Inferior parietal cortex (tissue), 1 donor: ENCODE measurements at regions not wholly inside any gene's neighbourhood (a gene's known extent, or its start where the extent isn't known, plus 50 kb on each side); places are given as distances from the start of the nearest gene placed in this dataset.

Source experiments
- DNase-seq: peaks from one replicate; pipeline ENCODE4 v3.0.0-alpha.2; 2016; ENCODE audit errors: extremely low spot score

GRCh38 chr2:173588931-173589369, 234.3 kb downstream of the CDCA7 start:
- DNase-seq = no peak

- DNase-seq = no peak
These were observed 235.1 kb downstream of the CDCA7 start for GRCh38 chr2:173589604-173590275.

DNA sequence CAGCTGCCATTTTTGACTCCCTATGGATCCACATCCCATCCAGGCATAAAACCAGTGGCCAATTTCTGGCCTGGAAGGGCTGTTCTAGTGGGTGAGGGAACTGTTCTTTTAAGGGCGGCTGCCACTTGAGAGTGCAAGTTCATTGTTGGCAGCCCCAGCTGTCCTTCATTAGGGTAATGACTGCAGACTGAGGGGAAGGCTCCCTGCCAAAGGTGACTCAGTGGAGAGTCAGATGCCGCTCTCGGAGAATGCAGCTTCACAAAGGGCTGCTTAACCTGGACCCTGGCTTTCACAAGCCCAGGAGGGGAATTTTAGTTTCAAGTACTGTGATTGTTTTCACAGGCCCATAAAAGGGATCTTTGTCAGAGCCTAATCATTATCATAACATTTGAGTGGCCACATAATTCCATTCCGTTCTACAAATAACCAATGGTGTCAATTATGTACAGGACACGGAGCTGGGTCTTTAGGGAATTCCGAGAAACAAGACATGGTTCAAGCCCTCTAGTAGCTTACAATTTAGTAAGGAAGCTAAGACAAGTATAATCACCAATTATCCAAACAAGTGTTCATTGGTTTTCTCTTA, 235.7 kb downstream of the CDCA7 start:
- no peak for DNase-seq

GRCh38 chr2:173593109-173593508, 238.4 kb downstream of the CDCA7 start:
- no peak for DNase-seq

- DNase-seq = no peak
These were observed 241.6 kb downstream of the CDCA7 start for GRCh38 chr2:173596244-173596643.

- DNase-seq = no peak
These were observed 243.9 kb downstream of the CDCA7 start for GRCh38 chr2:173598525-173598924.

GRCh38 chr2:173599821-173600359, 245.2 kb downstream of the CDCA7 start:
- no peak for DNase-seq

- no peak for DNase-seq
These were observed 247.6 kb downstream of the CDCA7 start for GRCh38 chr2:173602153-173602795.

- DNase-seq = no peak
These were observed 251.3 kb downstream of the CDCA7 start for GRCh38 chr2:173605994-173606393.

DNA sequence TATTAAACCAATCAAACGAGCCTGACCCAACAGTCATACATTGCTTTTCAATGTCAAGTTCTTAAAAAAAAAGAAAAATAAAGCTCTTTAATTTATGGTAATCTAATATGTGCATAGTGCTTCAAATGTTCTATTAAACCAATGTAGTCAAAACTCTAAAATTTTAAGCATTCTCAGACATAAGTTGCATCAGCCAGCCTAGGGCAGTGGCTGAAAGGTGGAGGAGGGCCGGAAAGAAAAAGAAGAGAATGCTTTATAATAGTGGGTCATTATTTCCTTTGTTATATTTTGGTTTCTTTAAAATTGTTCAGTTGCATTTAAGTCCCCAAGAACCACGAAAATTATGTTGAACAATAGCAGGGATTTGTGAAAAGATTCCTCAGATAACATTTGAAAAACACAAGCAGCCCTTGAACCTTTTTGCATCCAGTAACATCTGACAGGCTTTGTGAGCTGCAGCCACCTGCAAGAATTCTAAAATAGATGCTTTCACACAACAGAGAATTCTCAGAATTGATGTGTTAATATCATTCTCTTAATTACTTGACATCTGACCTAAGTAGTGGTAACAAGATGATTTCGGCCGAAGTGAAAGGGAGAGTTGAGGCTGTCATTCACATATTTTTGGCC, 252.1 kb downstream of the CDCA7 start:
- DNase-seq = no peak

GRCh38 chr2:173607606-173608311, 253.1 kb downstream of the CDCA7 start:
- DNase-seq = no peak

DNA sequence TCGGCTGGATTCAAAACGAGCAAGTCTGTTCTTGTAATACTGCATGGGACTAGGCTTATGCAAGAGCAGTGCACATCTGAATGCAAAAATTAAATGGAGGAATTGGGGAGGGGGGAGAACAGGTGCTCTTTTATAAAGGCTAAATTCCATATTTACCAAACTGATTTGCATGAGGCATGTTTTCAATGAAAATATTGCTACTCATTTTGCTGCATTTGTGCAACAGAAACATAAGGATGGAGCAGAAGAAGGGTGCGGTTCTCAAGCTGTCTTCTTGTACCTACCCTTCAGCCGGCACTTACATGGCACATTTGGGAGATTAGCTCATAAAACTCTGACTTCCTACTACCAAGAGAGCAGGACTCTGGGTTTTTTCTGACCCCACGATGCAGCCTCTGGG, 256.4 kb downstream of the CDCA7 start:
- no peak for DNase-seq

DNA sequence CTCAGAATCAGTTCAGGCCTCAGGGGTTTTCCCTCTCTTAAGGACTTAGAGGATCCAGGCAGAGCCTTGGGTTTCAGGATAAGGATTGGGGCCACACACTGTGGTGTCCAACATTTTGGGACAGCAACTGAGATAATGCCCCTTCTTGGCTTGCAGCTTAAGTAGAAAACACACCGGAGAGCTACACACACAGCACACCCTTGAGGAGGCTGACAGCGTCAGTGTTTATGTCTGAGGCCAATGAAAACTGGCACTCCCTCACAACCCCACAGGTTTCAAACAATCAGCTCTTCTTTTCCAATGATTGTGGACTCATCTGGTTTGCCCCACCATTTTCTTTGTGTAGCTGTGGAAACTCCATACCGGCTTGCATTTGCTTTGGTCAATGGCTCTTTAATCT, 257.7 kb downstream of the CDCA7 start:
- DNase-seq = no peak

- DNase-seq = no peak
These were observed 258.7 kb downstream of the CDCA7 start for GRCh38 chr2:173613386-173613785.

- DNase-seq = no peak
These were observed 259.7 kb downstream of the CDCA7 start for GRCh38 chr2:173614265-173614930.

DNA sequence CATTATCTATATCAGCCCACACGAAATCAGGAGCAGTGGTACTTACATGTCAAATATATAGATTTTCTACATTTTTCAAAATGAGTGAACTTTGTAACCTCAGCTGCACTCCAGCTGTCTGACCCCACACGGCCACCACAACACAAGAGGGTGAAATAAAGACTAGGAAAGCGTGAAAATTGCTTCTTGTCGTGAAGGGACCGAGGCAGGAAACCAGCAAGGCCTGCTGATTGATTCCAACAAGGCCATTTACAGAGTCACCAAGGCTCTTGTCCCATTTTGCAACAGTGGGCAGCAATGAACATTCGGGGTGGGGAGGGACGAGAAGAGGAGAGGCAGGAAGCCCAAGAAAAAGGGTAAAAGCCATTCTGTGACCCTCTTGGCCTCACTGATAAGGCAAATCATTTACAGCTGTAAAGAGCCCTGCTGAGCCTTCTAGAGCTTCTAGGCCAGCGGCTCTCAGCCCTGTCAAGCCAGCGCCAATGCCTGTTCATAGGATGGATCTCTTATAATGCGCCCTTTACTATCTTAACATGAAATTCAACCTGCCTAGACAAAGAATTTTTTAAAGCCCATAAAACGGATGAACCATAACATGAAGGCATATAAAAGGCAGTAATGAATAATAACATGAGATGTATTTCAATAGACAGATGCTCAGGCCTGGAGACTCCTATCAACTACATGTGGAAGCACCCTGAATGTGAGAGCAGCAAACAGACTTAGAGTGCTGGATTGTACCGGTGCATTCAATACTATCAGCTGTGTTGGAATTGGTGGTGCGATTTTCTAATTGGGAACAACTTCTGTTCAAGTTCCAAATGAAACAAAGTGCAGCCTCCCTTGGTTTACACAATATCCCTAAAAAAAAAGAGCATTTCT, 269.0 kb downstream of the CDCA7 start:
- no peak for DNase-seq

DNA sequence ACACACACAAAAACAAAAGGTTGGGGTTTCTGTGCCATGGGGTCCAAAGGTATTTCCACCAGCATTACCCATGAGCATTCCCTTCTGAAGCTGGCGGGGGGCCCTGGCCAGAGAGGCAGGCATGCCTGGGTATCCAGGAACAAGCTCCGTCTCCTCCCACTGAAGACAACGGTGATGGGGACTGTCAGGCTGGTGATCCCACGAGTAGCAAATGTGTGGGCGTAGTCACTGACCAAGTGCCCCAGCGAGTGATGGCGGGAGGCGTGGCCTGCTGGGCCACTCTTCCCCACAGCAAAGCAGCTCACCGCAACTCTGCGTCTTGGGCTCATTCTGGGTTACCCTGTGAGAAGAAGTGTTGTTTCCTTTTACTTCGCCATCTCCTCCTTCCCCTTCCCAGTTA, 270.6 kb downstream of the CDCA7 start:
- DNase-seq = no peak

DNA sequence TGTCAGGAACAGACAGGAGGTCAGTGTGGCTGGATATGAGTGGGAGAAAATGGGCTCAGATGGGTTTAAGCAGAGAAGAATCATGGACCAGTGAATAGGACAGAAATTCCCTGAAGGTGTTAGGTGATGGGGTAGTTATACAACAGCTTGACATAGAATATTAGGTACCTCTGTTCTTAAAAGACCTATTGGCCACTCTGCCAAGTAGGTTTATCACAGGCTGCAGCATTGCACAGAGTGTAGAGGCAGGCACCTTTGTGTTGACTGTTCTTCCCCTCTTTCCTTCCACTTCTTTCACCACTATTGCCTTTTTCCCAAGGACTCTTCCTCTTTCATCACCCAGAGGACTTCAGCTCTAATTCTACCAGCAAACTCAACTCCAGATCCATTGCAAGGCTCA, 274.4 kb downstream of the CDCA7 start:
- no peak for DNase-seq

GRCh38 chr2:173630425-173631126, 275.9 kb downstream of the CDCA7 start:
- no peak for DNase-seq

DNA sequence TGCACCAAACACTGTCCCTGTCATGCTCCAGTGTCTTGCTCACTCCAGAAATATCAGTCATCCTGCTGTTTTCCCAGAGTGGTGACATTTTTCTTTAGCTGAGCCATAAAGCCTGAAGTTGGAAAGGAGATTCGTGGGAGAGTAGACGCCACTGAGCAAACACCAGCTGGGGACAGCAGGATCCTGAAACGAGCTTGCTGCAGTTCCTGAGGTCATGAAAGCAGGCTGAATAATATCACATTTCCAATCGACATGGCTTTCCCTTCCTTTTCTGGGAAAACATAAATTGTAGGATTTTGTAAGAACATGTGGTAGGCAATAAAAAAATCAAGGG, 276.4 kb downstream of the CDCA7 start:
- DNase-seq = no peak
